GM19372 (cell line): ENCODE measurements at regions not wholly inside any gene's neighbourhood (a gene's known extent, or its start where the extent isn't known, plus 50 kb on each side); places are given as distances from the start of the nearest gene placed in this dataset.
"Not testable (repeated sequence)": the region's sequence is repeated elsewhere in the genome, so short reads cannot be mapped to it uniquely, and the experiment has no call there.

Experiments
- ATAC-seq: cut with Tn5 transposase; IDR thresholded peaks from one replicate; pipeline ENCODE4 v1.9.1; 2021; ENCODE audit warnings: mild to moderate bottlenecking, low read depth, moderate library complexity; ENCODE audit not compliant: unreplicated experiment

DNA sequence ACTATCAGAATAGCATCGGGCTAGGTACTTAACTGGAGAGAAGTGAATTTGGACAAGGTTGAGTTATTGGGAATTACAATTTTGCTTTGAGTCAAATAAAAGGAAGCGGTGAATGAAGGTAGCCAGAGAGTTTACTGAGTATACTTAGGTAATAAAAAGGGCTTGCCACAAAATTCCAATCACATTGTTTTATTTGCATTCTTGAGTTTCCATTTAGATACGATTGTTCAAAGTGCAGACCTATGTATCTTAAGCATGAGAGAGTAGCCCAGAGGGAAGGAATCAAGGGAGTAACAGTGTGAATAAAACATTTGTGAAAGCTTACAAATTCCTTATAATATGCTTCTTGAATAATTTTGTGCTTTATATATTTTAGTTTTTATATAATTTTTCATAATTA is 102.5 kb upstream of the NDST4 start:
- ATAC-seq = no peak

DNA sequence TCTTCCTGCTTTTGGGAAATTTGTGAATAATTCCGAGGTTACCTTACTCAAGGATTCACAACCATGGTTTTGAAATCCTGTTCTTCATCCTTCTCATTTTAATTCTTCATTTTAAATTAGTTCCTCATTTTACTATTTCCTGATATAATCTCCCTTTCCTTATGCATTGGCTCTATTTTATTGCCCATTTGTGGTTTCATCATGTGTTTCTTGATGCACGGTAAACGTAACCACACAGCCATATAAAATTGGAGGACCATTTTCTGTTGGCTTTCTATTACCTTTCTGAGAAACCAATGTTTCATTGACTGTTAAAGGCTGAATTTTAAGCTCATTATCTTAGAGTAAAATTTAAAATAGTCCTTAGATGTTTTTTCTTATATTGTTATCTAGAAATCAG is 100.3 kb upstream of the NDST4 start:
- ATAC-seq = no peak

DNA sequence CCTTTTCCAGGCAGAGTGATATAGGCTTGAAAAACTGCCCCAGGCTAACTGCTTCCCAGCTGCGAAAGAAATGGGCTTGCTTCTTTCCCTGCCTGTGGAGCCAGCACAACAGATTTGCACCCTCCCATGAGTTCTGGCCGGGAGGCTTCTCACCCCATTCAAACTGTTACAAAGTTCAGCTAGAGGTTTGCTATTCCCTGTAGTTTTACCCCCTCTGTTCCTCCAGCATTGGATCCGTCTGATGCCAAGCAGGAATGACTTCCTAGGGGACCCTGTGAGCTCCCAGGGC is 87.6 kb upstream of the NDST4 start:
- ATAC-seq = no peak

DNA sequence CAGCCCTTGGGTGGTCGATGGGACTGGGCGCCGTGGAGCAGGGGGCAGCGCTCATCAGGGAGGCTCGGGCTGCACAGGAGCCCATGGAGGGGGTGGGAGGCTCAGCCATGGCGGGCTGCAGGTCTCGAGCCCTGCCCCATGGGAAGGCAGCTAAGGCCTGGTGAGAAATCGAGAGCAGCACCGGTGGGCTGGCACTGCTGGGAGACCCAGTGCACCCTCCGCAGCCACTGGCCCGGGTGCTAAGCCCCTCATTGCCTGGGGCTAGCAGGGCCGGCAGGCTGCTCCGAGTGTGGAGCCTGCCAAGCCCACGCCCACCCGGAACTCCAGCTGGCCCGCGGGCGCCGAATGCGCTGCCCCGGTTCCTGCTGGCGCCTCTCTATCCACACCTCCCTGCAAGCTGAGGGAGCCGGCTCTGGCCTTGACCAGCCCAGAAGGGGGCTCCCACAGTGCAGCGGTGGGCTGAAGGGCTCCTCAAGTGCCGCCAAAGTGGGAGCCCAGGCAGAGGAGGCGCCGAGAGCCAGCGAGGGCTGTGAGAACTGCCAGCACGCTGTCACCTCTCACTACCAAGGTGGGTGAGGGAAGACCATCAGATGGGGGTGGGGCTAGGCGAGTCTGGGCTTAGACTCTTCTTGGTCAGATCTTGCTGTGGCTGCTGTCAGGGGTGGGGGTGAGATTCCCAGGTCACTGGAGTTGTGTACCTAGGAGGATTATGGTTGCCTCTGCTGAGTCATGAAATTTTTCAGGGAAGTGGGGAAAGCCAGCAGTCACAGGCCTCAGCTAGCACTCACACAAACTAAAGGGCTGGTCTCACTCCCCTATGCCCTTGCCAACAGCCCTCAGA is 87.0 kb upstream of the NDST4 start:
- not testable (repeated sequence) for ATAC-seq

DNA sequence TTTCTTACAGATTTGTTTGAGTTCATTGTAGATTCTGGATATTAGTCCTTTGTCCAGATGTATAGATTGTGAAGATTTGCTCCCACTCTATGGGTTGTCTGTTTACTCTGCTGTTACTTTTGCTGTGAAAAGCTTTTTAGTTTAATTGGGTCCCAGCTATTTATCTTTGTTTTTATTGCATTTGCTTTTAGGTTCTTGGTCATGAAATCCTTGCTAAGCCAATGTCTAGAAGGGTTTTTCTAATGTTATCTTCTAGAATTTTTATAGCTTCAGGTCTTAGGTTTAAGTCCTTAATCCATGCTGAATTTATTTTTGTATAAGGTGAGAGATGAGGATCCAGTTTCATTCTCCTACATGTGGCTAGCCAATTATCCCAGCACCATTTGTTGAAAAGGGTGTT is 81.2 kb upstream of the NDST4 start:
- not testable (repeated sequence) for ATAC-seq

DNA sequence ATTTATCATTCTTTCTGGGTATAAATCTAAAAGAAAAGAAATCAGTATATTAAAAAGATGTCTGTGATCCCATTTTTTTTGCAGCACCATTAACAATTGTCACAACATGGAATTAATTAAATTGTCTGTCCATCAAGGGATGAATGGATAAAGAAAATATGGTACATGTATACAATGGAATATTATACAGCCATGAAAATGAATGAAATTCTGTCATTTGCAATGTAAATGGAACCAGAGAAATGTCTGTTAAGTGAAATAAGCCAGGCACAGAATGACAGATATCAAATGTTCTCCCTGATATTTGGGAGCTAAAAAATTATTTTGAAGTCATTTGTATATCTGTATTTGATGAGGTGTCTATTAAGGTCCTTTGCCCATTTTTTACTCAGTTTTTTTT is 77.1 kb upstream of the NDST4 start:
- ATAC-seq = no peak

DNA sequence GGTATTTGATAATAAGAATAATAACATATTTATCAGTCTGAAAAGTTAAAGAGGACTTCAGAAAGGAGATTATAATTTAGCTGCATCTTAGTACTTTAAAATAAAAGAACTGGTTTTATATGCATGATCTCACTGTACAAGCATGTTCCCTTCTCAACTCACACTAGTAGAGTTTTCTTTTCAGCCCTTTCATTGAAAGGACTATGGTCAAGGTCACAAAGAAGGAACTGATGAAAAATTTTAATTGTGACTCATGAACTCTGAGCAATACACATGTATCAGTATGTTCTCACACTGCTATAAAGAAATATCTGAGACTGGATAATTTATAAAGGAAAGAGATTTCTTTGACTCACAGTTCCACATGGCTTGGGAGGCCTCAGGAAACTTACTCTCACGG is 73.7 kb upstream of the NDST4 start:
- no peak for ATAC-seq

DNA sequence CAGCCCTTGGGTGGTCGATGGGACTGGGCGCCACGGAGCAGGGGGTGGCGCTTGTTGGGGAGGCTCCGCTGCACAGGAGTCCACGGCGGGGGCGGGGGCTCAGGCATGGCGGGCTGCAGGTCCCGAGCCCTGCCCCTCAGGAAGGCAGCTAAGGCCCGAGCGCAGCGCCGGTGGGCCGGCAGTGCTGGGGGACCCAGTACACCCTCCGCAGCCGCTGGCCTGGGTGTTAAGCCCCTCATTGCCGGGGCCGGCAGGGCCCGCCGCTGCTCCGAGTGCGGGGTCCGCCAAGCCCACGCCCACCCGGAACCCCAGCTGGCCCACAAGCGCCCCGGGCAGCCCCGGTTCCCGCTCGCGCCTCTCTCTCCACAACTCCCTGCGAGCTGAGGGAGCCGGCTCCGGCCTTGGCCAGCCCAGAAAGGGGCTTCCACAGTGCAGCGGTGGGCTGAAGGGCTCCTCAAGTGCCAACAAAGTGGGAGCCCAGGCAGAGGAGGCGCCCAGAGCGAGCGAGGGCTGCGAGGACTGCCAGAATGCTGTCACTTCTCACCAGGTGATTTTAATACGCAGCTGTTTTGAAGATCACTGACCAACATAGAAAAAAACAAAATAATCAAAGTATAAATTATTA is 66.1 kb upstream of the NDST4 start:
- not testable (repeated sequence) for ATAC-seq

DNA sequence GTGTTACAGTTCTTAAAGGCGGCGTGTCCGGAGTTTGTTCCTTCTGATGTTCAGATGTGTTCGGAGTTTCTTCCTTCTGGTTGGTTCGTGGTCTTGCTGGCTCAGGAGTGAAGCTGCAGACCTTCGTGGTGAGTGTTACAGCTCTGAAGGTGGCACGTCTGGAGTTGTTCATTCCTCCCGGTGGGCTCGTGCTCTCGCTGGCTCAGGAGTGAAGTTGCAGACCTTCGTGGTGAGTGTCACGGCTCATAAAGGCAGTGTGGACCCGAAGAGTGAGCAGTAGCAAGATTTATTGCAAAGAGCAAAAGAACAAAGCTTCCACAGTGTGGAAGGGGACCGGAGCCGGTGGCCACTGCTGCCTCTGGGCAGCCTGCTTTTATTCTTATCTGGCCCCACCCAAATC is 65.3 kb upstream of the NDST4 start:
- ATAC-seq = not testable (repeated sequence)

DNA sequence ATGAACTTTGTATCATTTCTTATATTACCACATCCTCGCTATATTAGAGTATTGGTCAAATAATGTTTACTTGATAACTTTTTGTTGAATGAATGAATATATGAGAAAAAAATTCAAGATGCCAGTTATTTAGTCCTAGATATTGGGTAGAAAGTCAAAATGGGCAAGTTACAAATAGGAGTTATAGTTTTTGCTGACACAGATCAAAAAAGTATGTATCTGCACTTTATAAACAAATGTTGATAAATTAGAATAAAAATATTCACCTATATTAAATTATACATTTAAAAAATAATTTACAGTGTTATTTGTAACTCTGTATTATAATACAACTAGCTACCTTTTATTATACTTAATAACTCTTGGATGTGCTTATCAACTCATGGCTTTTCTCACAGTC is 57.8 kb upstream of the NDST4 start:
- ATAC-seq = no peak

DNA sequence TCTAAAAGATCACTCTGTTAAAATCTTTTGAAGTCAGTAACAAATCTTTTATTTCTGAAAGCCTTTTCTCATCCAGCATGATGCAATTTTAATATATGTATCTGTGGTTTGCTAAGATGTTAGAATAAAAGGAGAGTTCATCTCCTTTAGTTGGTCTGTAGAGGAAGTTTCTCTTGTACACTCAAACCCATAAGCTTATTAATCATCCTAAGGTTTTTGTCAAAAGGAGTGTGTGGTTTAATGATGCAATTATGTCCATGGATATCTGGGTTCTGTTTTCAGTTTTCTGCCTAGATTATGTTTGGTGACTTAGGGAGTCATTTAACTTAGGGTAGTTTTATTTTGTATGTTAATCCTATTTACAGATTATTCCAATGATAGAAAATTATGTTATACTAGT is 52.1 kb upstream of the NDST4 start:
- no peak for ATAC-seq
